K562 (cell line): ENCODE measurements at regions not wholly inside any gene's neighbourhood (a gene's known extent, or its start where the extent isn't known, plus 50 kb on each side); places are given as distances from the start of the nearest gene placed in this dataset.

Experiments used
- BACH1 ChIP-seq: fragments of 200-800 bp; sonication (Bioruptor generic); IDR thresholded peaks from 2 replicates; pipeline ENCODE4 v1.6.1; 2016; ENCODE audit warnings: missing genetic modification characterization, missing compliant biosample characterization
- ERF ChIP-seq: fragments of 450-650 bp; formaldehyde crosslinking; IDR thresholded peaks from 2 replicates; pipeline ENCODE4 v1.4.0; 2020; ENCODE audit warnings: mild to moderate bottlenecking, mixed read lengths
- ESRRA ChIP-seq: fragments of 450-650 bp; IDR thresholded peaks from 2 replicates; pipeline ENCODE4 v1.6.1; 2014; ENCODE audit warnings: low read depth, mild to moderate bottlenecking, moderate library complexity, borderline replicate concordance
- GABPA ChIP-seq: fragments of 200-800 bp; sonication (Bioruptor generic); conservative IDR thresholded peaks from 2 replicates; pipeline ENCODE4 v1.6.1; 2016; ENCODE audit warnings: low read depth, missing genetic modification characterization, missing compliant biosample characterization
- MTA1 ChIP-seq: fragments of 450-650 bp; IDR thresholded peaks from 2 replicates; pipeline ENCODE4 v1.6.1; 2017; ENCODE audit warnings: borderline replicate concordance
- SP1 ChIP-seq: sonication (generic); formaldehyde crosslinking; IDR thresholded peaks from 2 replicates; pipeline ENCODE4 v1.8.1; 2022; ENCODE audit warnings: mild to moderate bottlenecking, missing genetic modification reagents
- SREBF2 ChIP-seq: sonication (generic); formaldehyde crosslinking; IDR thresholded peaks from 2 replicates; pipeline ENCODE4 v1.4.0; 2020; ENCODE audit warnings: mild to moderate bottlenecking, missing genetic modification reagents
- SRSF7 ChIP-seq: fragments of 200-400 bp; formaldehyde crosslinking; optimal IDR thresholded peaks from 2 replicates; pipeline ENCODE3; 2017; ENCODE audit warnings: mild to moderate bottlenecking, low read depth, low read length
- ZBTB8A ChIP-seq: fragments of 450-650 bp; IDR thresholded peaks from 2 replicates; pipeline ENCODE4 v1.6.1; 2018; ENCODE audit warnings: mild to moderate bottlenecking, moderate library complexity; ENCODE audit not compliant: partially characterized antibody
- ZNF766 ChIP-seq: fragments of 200-800 bp; sonication (Bioruptor generic); conservative IDR thresholded peaks from 2 replicates; pipeline ENCODE4 v1.6.1; 2016; ENCODE audit warnings: missing genetic modification characterization, missing compliant biosample characterization
- TF ChIP-seq, protein P1 (sequence below), 3 experiments: IDR thresholded peaks in 2 of 3; conservative IDR thresholded peaks in 1 of 3; 2 replicates each; pipeline ENCODE4 v1.5.1; 2011 to 2012; ENCODE audit warnings: low read length in 3 of 3, mild to moderate bottlenecking in 3 of 3, control low read depth in 2 of 3, improper control_type of control experiment in 1 of 3, inconsistent platforms in 1 of 3, low read depth in 1 of 3, mixed read lengths in 1 of 3, moderate library complexity in 1 of 3; ENCODE audit not compliant: insufficient read depth in 2 of 3
- TF ChIP-seq, protein P2 (sequence below): fragments of 250-450 bp; sonication (Bioruptor Pico); IDR thresholded peaks from 2 replicates; pipeline ENCODE4 v1.5.0; 2020; ENCODE audit warnings: mild to moderate bottlenecking, borderline replicate concordance

DNA sequence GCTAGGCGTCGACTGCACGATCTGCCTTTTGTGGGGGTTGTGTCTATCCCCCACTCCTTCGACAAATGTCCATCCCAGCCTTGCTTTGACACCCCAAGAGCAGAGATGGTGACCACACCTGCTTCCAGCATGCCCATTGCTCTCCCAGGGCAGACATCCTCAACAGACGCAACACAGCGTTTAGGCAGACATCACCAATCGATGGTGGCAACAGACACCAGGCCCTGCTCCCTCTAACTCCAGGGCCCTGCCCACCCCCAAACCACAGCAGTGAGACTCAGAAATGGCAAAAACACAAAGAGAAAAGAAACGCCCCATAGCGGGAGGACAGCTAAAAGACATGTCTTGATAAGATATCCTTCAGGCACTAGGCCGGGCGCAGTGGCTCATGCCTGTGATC is 150.9 kb downstream of the CRYBB2 start:
- TF ChIP-seq ZBTB8A: no peak
- TF ChIP-seq GABPA (tag): no peak
- TF ChIP-seq ERF (CRISPR knock-in tag): no peak
- no peak for TF ChIP-seq SREBF2
- no peak for TF ChIP-seq MTA1
- TF ChIP-seq, protein P1, sequence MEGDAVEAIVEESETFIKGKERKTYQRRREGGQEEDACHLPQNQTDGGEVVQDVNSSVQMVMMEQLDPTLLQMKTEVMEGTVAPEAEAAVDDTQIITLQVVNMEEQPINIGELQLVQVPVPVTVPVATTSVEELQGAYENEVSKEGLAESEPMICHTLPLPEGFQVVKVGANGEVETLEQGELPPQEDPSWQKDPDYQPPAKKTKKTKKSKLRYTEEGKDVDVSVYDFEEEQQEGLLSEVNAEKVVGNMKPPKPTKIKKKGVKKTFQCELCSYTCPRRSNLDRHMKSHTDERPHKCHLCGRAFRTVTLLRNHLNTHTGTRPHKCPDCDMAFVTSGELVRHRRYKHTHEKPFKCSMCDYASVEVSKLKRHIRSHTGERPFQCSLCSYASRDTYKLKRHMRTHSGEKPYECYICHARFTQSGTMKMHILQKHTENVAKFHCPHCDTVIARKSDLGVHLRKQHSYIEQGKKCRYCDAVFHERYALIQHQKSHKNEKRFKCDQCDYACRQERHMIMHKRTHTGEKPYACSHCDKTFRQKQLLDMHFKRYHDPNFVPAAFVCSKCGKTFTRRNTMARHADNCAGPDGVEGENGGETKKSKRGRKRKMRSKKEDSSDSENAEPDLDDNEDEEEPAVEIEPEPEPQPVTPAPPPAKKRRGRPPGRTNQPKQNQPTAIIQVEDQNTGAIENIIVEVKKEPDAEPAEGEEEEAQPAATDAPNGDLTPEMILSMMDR (IDR thresholded peaks at IDR 0.05 in 2 of 3, conservative IDR thresholded peaks at IDR 0.05 in 1 of 3; ENCODE audit: insufficient read depth in 2 of 3, low read depth in 1 of 3, low read length in 3 of 3): no peak
- no peak for TF ChIP-seq ZNF766 (CRISPR knock-in tag)
- TF ChIP-seq BACH1: no peak
- TF ChIP-seq, protein P2, sequence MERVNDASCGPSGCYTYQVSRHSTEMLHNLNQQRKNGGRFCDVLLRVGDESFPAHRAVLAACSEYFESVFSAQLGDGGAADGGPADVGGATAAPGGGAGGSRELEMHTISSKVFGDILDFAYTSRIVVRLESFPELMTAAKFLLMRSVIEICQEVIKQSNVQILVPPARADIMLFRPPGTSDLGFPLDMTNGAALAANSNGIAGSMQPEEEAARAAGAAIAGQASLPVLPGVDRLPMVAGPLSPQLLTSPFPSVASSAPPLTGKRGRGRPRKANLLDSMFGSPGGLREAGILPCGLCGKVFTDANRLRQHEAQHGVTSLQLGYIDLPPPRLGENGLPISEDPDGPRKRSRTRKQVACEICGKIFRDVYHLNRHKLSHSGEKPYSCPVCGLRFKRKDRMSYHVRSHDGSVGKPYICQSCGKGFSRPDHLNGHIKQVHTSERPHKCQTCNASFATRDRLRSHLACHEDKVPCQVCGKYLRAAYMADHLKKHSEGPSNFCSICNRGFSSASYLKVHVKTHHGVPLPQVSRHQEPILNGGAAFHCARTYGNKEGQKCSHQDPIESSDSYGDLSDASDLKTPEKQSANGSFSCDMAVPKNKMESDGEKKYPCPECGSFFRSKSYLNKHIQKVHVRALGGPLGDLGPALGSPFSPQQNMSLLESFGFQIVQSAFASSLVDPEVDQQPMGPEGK: no peak
- TF ChIP-seq SP1: no peak
- no peak for TF ChIP-seq ESRRA
- TF ChIP-seq SRSF7: no peak
